Erythroblast (primary cell): ENCODE measurements at regions not wholly inside any gene's neighbourhood (a gene's known extent, or its start where the extent isn't known, plus 50 kb on each side); places are given as distances from the start of the nearest gene placed in this dataset.

Experiments used
- DNase-seq, 2 experiments: peaks; one replicate each; lab custom pipeline; 2025; lab: John Stamatoyannopoulos, UW
- GATA1 ChIP-seq: IDR thresholded peaks from 2 replicates; pipeline ENCODE4 v1.6.1; 2011; ENCODE audit warnings: low read depth, mild to moderate bottlenecking, control low read depth, low read length, moderate library complexity
- POLR2A ChIP-seq: IDR thresholded peaks from 2 replicates; pipeline ENCODE4 v1.6.1; 2011; ENCODE audit warnings: mild to moderate bottlenecking, low read length

- DNase-seq = no peak
- TF ChIP-seq POLR2A (no peak), GATA1 (no peak)
Measured at GRCh38 chr3:6079011-6079410, 781.9 kb upstream of the GRM7 start.

- TF ChIP-seq GATA1 (no peak), POLR2A (no peak)
- DNase-seq = no peak
Measured at GRCh38 chr3:6079561-6080179, 781.2 kb upstream of the GRM7 start.

- no peak for TF ChIP-seq GATA1
- no peak for TF ChIP-seq POLR2A
- no peak for DNase-seq
Measured at GRCh38 chr3:6088433-6088832, 772.5 kb upstream of the GRM7 start.

- no peak for DNase-seq
- TF ChIP-seq POLR2A (no peak), GATA1 (no peak)
Measured at GRCh38 chr3:6089780-6090179, 771.1 kb upstream of the GRM7 start.

DNA sequence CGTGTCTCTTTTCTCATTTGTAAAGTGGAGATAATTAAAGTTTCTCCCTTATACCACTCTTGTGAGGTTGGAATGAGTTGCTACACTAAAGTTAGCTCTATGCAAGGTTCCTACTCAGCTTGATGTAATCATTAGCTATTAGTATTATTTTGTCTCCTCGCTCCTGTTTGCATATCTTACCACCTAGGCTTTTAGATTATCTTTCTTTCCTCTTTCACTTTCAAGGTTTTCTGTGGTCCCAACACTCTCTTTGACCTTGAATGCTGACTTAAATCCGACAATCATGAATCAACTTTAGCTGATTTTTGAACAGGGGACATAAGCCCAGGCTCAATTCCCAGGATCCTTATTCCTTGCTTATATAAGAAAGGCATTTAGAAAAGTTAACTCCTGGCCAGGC is 769.7 kb upstream of the GRM7 start:
- DNase-seq = no peak
- TF ChIP-seq GATA1 (no peak), POLR2A (no peak)

GRCh38 chr3:6095006-6095405 is 765.9 kb upstream of the GRM7 start:
- no peak for DNase-seq
- TF ChIP-seq POLR2A = no peak
- no peak for TF ChIP-seq GATA1

DNA sequence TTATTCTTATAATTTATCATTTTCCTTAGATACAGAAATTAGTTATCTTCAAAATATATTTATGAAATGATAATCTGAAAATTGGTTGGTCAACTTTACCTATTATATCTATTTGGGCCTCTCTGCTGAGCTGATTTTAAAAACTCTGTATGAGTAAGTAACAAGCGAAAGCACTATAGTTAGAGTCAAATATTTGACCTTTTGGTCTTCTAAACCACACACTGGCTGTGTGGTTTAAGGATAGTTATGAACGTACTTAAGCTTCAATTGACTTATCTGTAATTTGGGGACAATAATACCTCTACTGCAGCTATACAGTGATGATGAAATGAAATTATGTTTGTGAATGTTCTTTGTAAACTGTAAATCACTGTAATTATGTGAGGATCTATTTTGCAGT is 763.9 kb upstream of the GRM7 start:
- no peak for DNase-seq
- TF ChIP-seq GATA1 (no peak), POLR2A (no peak)

DNA sequence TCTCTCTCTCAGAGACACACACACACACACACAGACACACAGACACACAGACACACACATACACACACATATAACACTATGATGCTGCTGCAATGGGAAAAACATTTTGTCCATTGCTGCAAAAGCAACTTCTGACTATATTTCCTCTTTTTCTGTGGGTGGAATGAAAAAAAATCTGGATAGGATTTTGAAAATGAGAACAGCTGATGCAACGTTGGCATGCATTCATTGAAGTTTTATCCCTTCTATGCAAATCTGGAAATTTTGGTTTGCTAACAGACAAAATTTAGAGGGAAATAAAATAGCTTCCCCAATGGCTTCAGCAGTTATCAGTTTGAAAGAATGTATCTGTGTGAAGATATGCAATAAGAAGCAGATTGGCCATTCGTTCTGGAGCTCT is 763.4 kb upstream of the GRM7 start:
- no peak for DNase-seq
- no peak for TF ChIP-seq POLR2A
- TF ChIP-seq GATA1 = no peak

DNA sequence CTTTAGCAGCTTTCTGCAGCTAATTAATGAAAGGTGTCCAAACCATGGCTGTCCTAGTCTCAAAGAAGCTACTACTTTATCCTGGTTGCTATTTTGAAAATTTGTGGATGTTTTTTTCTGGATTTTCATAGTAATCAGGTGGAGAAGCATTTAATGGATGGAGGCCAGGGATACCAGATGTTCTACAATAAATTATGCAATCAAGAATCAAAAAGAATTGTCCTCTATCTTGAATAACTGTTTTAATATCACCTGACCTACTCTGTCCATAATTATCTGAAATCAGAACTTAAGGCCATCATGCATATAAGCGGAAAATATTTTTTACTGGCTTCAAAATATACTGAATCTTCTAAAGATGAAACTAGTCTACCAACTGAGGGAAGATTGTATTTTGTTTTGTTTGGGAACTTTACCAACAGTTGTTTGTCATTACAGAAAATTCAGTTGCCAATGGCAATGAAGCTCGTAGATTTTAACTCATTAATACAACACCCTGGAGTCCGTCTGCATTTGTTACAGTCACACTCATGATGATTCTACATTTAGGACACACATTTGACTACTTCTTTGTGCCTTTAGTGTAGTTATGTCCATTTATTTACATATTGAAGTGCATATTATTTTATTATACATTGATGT is 762.3 kb upstream of the GRM7 start:
- no peak for TF ChIP-seq POLR2A
- no peak for TF ChIP-seq GATA1

GRCh38 chr3:6099458-6100075 is 761.3 kb upstream of the GRM7 start:
- DNase-seq = no peak
- TF ChIP-seq GATA1 = no peak
- TF ChIP-seq POLR2A = no peak

More for the DNA sequence above, 762.3 kb upstream of the GRM7 start:
- no peak for DNase-seq

- no peak for DNase-seq
- TF ChIP-seq GATA1 (no peak), POLR2A (no peak)
Measured at GRCh38 chr3:6105187-6105586, 755.7 kb upstream of the GRM7 start.

GRCh38 chr3:6108957-6109356 is 752.0 kb upstream of the GRM7 start:
- no peak for DNase-seq
- TF ChIP-seq GATA1 = no peak
- TF ChIP-seq POLR2A = no peak

DNA sequence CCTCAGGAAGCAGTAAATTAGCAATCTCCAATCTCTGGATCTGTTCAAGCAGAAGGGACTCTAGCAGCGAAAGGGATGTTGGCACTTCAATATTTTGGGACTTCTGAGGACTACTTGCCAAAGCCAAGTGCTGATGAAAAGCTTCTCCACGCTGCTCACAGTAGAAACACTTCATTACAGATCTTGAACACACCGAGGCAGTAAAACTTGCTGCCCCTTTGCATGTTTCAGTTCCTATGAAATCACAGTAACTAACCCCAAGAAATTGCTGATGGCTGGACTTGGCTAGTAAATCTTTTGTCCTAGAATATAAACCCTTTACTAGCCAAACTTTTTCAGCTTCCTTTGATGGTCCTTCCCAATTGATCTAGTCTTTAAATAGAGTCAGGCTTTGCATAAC is 750.5 kb upstream of the GRM7 start:
- DNase-seq = no peak
- TF ChIP-seq GATA1 = no peak
- no peak for TF ChIP-seq POLR2A

GRCh38 chr3:6112546-6112945 is 748.4 kb upstream of the GRM7 start:
- no peak for DNase-seq
- no peak for TF ChIP-seq POLR2A
- no peak for TF ChIP-seq GATA1
